T follicular helper cell (primary cell): ENCODE measurements at regions not wholly inside any gene's neighbourhood (a gene's known extent, or its start where the extent isn't known, plus 50 kb on each side); places are given as distances from the start of the nearest gene placed in this dataset.
"Not testable (repeated sequence)": the region's sequence is repeated elsewhere in the genome, so short reads cannot be mapped to it uniquely, and the experiment has no call there.

Source experiments
- DNase-seq: peaks from one replicate; pipeline ENCODE4 v3.0.0-alpha.2; 2020; ENCODE audit warnings: low read depth

DNA sequence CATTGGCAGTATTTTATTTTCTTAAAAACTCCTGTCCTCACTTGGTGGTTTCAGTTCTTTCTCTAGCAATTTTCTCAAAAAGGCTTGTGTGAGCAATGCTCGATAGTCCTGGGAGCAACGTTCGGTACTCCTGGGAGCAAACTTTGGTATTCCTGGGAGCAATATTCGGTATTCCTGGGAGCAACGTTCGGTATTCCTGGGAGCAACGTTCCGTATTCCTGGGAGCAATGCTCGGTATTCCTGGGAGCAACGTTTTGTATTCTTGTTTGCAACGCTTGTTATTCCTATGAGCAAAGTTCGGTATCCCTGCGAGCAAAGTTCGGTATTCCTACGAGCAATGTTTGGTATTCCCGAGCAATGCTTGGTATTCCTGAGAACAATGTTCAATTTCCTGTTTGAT, 362.0 kb upstream of the ADARB2 start:
- no peak for DNase-seq

DNA sequence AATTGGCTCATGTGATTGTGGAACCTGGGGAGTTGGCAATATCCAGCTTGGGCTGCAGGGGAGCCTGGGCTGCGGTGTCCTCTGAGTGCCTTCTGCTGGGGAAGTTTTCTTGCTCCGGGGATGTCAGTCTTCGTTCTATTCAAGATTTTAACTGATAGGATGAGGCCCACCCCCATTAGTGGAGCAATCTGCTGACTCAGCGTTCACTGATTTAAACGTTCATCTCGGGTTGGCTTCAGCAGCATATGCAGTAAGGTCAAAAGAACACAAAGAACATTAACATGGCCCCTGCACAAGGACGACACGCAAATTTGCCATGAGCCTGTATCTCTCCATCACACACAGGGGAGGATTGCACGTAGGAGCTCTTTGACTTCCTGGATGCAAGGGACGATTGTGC, 360.6 kb upstream of the ADARB2 start:
- no peak for DNase-seq

DNA sequence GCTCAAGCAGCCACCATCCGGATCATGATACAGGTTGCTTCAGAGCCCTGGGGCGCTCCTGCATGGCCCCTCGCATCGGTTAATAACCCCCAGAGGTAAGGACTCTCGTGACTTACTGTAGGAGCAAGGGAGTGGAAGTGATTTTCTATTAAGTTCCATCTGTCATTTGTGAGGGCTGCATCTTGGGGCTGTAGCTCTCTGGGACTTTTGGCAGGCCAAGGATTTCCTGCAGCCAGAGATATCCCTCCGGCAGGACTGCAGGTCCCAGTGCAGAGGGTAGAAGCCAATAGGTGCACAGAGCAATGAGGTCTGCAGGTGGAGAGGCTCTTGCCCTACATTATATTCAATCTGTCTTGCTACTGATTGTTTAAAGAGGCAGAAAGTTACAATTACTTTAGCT, 356.8 kb upstream of the ADARB2 start:
- no peak for DNase-seq

DNA sequence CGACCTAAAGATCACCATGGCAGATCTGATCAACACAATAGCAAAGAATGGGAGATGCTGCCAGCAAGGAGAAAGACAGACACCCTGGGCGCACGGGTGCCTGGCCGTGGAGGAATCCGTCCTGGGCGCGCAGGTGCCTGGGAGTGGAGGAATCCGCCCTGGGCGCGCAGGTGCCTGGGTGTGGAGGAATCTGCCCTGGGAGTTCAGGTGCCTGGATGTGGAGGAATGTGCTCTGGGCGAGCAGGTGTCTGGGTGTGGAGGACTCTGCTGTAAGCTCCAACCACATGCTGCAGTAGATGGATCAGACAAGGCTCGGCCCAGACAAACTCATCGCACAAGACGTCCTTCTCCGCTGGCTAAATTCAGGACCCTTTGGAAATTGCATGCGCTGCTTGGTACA, 346.3 kb upstream of the ADARB2 start:
- DNase-seq = no peak

DNA sequence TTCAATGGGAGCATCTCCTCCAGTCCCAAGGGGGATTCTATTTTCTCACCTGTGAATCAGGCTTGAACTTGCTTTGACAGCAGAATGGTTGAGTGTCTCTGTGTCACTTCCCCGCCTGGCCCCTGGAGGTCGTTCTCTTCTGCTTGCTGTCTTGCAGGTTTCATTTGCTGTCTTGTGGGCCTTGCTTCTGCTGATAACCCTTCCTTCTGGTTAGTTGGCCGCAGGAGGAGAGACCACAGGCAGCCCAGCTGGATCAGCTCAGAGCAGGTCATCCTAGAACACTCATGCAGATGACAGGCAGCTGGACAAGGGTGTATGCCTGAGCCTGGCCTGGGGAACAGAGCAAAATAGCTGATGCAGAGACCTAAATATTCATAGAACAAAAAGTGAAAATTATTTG, 344.2 kb upstream of the ADARB2 start:
- no peak for DNase-seq

DNA sequence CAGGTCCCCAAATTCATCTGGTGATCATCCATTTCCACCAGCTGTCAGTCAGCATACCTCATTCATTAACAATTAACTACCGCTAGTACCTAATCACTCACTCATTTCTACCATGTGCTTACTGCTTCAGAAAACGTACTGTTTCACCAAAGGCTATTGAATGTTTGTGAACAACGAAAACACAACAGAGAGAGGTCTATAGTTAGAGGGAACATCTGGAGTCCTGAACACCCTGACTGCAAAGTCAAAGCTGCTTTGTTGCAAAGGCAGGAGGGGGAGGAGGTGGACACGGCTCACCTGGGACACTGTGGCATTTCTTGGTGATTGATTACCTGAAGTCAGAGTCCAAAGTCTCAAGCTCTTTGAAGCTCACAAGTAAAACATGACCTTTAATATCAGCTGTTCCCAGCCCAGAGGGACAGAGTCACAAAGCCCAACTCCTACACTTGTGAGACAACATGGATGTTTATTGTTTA, 342.3 kb upstream of the ADARB2 start:
- DNase-seq = no peak

DNA sequence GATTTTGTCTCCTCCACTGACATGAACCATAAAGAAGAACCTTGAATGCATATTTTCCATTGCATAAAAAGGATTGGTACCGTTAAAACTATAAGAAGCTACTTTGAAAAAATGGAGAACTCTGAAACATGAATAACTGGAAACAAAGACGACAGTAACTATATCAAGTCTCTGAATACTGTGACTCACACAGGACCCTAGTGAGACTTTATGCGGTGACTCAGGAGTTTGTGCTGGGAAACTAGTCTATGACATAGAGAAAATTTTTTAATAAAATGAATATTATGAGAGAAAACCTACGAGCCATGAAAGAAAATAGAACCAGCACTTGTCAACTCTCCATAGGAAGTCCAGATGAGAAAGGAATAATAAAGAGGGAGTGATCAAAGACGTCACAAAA, 339.9 kb upstream of the ADARB2 start:
- DNase-seq = no peak

DNA sequence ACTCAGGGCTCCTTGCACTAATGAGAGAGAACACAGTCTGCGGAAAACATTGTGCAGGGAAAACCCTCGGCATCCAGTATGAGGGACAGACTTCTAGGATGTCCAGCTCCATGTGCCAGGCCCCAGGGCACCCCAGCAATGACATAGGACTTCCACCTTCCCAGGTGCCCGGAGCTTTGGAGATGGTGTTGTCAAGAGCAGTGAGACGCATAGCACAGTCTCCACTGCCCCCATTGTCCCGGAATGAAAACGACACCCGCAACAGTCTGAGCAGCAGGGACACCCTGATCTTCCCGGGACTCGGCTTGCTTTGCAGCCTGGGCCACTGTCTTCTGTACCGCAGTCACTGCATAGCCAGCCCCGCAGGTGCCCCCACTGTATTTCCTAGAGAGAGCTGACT, 339.2 kb upstream of the ADARB2 start:
- DNase-seq = no peak

DNA sequence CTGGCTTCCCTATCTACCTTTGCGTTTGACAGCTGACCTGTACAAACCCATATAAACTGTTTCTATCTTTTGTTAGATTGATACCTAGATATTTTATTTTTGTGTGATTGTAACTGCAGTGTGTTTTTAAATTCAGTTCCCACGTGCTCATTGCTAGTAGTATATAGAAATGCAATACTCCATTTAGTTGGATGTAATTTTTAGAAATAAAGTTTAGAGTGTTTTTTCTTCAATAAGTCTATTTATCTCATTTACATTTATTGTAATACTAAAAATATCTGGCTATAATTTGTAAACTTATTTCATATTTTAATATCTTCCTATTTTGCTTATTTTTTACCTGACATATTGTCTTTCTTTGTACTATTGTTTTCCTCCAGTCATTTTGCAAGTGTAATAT, 329.7 kb upstream of the ADARB2 start:
- no peak for DNase-seq

DNA sequence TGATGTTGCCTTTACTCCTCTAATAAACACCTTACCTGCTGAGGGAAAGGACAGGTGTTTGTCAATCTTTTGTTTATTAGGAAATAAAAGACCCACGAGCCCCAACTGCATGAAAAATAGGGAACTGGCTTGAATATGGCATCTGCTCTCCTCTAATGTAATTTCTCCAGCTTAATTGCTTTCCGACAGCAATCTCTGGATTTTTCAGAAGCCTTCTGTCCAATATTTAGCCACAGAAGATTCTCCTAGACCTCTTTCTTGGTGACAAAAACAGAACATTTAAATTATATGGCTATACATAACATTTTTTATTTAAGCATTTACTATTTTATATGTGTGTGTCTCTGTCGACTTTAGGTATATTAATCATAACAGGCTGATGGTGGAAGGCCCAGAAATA, 317.4 kb upstream of the ADARB2 start:
- DNase-seq = no peak

DNA sequence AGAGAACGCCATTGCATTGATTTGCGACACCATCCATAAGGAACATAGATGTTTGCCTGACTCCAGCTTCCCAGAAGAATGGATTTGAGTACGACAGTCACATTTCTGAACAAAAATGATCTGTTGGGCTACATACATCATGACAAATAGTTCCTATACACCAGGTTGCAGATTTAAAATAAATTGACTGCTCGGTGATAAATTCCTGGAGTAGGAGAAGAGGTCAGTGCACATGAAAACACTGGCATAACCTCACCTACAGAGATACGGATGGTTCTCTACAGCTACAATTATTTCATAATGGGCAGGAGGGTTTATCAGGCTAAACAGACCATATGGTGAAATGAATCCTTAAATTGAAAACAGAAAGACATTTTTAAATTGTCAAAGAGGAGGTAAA, 316.5 kb upstream of the ADARB2 start:
- DNase-seq = no peak

DNA sequence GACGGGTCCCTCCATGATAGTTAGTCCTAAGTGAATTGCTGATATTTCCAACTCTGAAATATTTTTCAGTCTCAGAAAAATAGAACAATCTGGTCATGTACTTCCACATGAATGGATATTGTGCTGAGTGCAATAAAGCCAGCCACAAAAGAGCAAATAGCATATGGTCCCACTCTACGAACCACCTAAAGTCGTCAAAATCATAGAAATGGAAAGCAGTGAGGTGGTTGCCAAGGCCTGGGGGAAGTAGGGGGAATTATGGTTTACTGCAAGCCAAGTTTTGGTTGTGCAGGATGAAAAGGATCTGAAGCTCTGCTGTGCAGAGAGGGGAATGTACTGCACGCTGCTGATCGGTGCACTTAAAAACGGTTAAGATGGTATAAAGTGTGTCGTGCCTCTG, 313.8 kb upstream of the ADARB2 start:
- no peak for DNase-seq

DNA sequence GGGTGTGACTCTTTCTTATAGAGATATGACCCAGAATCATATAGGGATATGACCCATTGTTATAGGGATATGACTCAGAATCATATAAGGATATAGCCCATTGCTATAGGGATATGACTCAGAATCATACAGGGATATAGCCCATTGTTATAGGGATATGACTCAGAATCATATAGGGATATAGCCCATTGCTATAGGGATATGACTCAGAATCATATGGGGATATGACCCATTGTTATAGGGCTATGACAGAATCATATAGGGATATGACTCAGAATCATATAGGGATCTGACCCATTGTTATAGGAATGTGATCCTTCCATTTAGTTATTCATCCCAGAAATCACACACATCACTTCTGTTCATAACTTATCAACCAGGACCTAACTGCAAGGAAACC, 312.2 kb upstream of the ADARB2 start:
- DNase-seq = no peak

DNA sequence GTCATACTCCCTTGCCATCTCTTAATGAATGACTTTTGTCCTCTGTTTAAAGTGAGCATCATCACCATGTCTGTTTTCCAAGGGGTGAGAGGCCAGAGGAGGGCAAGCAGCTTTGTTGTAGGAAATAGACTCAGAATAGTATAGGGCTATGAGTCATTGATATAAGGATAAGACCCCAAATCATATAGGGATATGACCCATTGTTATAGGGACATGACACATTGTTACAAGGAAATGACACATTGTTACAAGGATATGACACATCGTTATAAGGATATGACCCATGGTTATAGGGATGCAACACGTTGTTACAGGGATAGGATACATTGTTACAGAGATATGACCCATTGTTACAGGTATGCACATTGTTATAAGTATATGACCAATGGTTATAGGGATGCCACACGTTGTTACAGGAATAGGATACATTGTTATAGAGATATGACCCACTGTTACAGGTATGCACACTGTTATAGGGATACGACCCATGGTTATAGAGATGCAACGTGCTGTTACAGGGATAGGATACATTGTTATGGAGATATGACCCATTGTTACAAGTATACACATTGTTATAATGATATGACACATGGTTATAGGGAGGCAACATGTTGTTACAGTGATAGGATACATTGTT, 311.1 kb upstream of the ADARB2 start:
- no peak for DNase-seq

DNA sequence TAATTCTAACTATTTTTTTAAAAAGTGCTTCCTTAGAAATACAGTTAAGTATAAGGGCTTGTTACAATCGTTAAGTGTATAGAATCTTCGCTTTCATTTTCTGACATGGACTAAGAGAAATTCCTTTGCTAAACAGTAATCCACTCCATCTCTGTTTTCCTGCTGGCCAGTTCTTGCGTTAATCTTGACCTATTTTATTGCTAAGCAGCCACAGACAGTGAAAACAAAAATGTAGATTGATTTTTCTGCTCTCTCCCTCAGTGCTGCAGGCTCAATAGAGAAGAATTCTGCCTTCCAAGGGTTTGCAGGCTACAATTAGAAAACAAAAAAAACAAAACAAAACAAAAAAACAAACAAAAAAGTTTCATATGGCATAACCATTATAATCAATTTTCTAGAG, 310.4 kb upstream of the ADARB2 start:
- DNase-seq = no peak

DNA sequence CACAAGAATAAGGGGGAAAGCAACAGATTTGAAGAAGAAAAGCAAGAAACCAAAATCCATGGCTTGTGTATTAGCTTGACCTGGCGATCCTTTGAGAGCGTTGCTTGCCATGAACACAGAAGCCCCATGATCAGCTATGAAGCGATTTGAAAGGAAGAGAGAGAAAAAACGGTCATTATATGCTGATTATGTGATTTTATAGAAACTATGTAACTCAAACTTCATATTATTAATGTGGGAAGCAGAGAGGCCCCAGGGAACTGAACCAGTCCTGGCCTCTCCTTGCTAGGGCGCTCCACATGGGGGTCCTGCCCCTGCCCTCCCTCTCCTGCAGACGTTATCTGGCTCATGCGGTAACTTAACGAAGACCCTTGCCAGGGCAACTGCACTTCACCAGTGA, 306.1 kb upstream of the ADARB2 start:
- no peak for DNase-seq

DNA sequence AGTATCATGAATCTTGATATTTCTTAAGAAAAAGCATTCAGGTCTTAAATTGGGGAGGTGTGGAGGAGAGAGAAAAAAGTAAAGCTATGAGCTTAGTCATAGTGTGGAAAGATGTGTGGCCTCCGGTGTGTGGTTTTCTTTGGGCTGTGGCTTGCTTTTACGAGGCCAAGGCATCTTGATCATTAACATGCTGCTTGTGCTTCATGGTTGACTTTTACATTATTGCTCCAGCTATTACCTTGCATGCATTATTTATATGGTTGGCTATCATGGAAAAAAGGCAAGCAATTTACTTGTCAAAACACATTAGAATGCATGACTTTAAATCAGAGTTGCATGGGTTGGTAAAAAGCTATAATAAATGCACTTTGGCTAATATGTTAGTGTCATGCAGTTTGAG, 300.7 kb upstream of the ADARB2 start:
- no peak for DNase-seq

DNA sequence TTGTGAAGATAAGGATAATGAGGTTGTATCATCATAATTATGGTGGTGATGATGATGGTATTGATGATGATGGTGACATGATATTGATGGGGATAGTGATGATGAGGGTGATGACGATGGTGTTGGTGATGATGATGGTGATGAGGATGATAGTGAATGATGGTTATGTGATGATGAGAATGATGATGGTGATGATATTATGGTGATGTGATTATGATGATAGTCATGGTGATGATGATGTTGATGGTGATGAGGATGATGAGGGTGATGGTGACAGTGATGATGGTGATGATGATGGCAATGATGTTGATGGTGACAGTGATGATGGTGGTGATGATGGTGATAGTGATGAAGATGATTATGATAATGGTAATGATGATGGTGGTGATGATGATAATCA, 299.9 kb upstream of the ADARB2 start:
- no peak for DNase-seq

DNA sequence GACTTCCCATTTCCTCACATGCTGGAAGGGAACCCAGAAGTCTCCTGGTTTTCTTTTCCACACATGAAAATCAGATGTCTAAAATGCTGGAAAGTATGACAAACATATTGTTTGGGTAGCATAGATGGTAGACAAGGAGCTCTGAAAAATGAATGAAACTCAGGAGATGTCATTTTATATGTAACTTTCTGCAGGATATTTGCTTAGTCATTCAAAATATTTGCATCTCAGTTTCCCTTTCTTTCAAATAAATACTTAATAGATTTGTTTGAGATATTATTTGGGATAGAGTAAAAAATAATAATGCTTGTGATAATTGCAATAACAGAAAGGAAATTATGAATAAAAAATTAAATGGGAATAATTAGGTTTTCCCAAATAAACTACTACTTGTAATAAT, 298.9 kb upstream of the ADARB2 start:
- DNase-seq = no peak

DNA sequence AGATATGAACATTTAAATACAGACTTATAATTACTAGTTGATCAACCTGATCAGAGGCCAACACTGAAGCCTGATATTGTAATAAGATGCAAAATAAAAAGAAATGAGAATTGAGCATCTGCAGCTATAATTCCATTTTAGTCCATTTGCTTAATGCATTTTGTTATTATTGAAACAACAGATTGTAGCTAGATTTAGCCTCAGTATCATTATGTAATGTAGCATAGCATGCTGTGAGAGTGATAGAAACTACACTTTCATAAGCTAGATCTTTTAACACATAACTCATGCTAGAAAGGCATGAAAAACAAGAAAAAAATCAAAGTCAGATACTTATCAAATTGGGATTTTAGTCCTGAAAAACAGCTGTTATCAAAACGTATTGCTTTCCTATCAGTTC, 292.7 kb upstream of the ADARB2 start:
- no peak for DNase-seq

DNA sequence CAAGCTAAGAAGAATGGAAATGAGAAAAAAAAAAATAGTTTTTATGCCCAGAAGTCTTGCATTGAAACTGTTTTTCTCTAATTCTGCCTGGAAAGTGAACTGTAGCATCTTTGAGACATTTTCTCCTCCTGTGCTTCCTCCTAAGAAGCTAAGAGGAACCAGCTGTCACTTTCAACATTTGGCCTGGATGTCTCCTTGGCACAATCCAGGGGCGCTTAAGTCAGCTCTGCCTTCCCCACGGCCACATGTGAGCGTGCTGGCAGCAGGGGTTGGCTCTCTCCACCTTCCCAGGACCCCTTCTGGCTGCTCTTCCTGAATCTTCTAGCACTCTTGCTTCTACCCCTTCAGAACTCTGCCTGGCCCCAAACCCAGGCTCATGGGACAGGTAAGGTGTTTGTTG, 289.6 kb upstream of the ADARB2 start:
- DNase-seq = no peak

DNA sequence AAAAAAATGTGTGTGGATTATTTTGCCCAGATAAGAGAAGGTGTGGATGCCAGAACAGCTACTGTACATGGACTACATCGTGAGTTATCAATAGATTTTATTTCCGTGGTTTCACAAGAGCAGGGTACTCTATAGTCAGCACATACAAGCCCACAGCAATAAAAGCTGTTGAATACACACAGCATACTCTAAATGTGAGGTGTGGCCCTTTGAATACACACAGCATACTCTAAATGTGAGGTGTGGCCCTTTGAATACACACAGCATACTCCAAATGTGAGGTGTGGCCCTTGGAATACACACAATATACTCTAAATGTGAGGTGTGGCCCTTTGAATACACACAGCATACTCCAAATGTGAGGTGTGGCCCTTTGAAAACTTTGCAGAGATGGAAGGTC, 287.4 kb upstream of the ADARB2 start:
- DNase-seq = not testable (repeated sequence)

DNA sequence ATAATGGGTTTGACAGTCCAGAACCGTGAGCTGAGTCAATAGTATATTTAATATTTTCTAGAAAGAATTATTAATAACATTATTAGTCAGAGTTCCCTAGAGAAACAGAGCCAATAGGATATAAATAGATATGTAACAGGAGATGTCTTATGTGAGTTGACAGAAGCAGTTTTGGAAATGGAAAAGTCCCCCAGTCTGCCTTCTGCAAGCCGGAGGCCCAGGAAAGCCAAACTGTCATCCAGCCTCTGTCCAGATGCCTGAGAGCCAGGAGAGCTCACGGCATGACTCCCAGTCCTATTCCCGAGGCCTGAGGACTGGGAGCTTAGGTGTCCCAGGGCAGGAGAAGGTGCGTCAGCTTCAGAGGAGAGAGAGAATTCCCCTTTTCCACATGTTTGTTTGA, 286.4 kb upstream of the ADARB2 start:
- DNase-seq = no peak

DNA sequence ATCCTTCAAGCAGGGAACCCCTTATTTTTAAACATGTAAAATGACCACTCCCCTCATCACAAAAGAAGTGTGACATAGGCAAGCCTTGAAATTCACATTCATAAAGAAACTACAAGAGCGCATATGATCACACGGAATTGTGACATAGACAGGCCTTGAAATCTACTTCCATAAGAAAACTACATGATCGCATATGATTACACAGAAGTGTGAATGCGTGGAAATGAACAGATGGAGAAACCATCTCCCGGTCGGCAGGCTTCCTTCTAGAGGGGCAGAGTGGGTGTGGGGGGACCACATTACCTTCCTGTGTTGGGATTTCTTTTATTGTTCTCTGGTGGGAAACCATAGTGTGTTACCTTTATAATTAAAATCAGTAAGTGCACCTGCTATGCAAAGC, 285.1 kb upstream of the ADARB2 start:
- DNase-seq = no peak

DNA sequence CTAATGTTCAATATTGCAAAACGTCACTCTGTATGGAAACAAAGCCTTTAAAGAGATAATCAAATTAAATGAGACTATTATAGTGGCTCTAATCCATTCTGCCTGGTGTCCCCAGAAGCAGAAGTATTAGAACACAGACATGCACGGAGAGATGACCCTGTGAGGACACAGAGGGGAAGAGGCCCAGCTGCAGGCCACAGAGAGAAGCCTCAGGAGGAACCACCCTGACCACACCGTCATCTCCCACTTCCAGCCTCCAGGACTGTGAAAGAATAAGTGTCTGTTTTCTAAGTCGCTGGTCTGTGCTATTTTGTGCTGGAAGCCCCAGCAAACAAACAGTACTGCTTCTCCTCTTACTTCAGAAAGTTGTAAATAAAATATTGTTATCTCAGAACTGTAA, 283.5 kb upstream of the ADARB2 start:
- no peak for DNase-seq
